Vagina (tissue), 2 donors: ENCODE measurements at regions not wholly inside any gene's neighbourhood (a gene's known extent, or its start where the extent isn't known, plus 50 kb on each side); places are given as distances from the start of the nearest gene placed in this dataset.
A peak's percentile ranks its signal among the peaks of the same experiment; 100 is the strongest.

Source experiments
- DNase-seq, 2 donors: peaks; one replicate each; pipeline ENCODE4 v3.0.0-alpha.2; 2017; ENCODE audit errors: extremely low spot score in 2 of 2
- H3K27ac ChIP-seq: fragments of 200-600 bp; sonication (generic); one replicate; pipeline ENCODE4 v1.5.1; 2019
- H3K27me3 ChIP-seq: fragments of 200-600 bp; sonication (generic); one replicate; pipeline ENCODE4 v1.5.1; 2019
- H3K36me3 ChIP-seq, 2 donors: fragments of 200-600 bp; sonication (generic); one replicate each; pipeline ENCODE4 v1.5.1; 2017 to 2019
- H3K4me1 ChIP-seq: fragments of 200-600 bp; sonication (generic); one replicate; pipeline ENCODE4 v1.5.1; 2019
- H3K4me3 ChIP-seq, 2 donors: fragments of 200-600 bp; sonication (generic); 1 replicate in 1 of 2; 2 replicates in 1 of 2; pipeline ENCODE4 v1.5.1; 2016 to 2019
- H3K9me3 ChIP-seq: fragments of 200-600 bp; sonication (generic); one replicate; pipeline ENCODE4 v1.5.1; 2019
- CTCF ChIP-seq, 3 experiments: fragments of 450-650 bp in 2 of 3; fragments of 200-600 bp in 1 of 3; sonication (generic) in 1 of 3; IDR thresholded peaks; one replicate each; pipeline ENCODE4 v1.5.1; 2017 to 2019; ENCODE audit warnings: antibody characterized with exemption in 3 of 3, mild to moderate bottlenecking in 2 of 3, moderate library complexity in 2 of 3
- POLR2A ChIP-seq, 2 donors: fragments of 450-650 bp; IDR thresholded peaks; one replicate each; pipeline ENCODE4 v1.6.1; 2017; ENCODE audit warnings: antibody characterized with exemption in 2 of 2, mild to moderate bottlenecking in 2 of 2, moderate library complexity in 2 of 2
- POLR2AphosphoS5 ChIP-seq, 2 donors: sonication (generic); formaldehyde crosslinking; IDR thresholded peaks; one replicate each; pipeline ENCODE4 v1.9.0; 2017; ENCODE audit warnings: antibody characterized with exemption in 2 of 2, mild to moderate bottlenecking in 2 of 2, low read depth in 1 of 2; ENCODE audit not compliant: insufficient read depth in 1 of 2
- intact Hi-C: fragments of 100-400 bp; cut with DNase I; formaldehyde crosslinking; loops from one replicate; pipeline ENCODE4 v1.15.1; 2023

GRCh38 chr10:117729156-117729555 lies 186.6 kb downstream of the EMX2 start:
- no peaks in the 10 kb centered on the region for H3K27me3 ChIP-seq
- peak in 1 of 2 donors; percentile 64 for DNase-seq
- no peaks in the 10 kb centered on the region for H3K36me3 ChIP-seq
- TF ChIP-seq POLR2AphosphoS5 (IDR thresholded peaks at IDR 0.05; ENCODE audit: insufficient read depth in 1 of 2, low read depth in 1 of 2): no peak
- no peak for TF ChIP-seq CTCF (IDR thresholded peaks at IDR 0.05)
- no peak for TF ChIP-seq POLR2A (IDR thresholded peaks at IDR 0.05)
- H3K27ac ChIP-seq: no peak overlapping the region
- no peaks in the 10 kb centered on the region for H3K4me1 ChIP-seq
- H3K4me3 ChIP-seq: no peak overlapping the region
- no peaks in the 10 kb centered on the region for H3K9me3 ChIP-seq
- intact Hi-C loops: no loop called here

DNA sequence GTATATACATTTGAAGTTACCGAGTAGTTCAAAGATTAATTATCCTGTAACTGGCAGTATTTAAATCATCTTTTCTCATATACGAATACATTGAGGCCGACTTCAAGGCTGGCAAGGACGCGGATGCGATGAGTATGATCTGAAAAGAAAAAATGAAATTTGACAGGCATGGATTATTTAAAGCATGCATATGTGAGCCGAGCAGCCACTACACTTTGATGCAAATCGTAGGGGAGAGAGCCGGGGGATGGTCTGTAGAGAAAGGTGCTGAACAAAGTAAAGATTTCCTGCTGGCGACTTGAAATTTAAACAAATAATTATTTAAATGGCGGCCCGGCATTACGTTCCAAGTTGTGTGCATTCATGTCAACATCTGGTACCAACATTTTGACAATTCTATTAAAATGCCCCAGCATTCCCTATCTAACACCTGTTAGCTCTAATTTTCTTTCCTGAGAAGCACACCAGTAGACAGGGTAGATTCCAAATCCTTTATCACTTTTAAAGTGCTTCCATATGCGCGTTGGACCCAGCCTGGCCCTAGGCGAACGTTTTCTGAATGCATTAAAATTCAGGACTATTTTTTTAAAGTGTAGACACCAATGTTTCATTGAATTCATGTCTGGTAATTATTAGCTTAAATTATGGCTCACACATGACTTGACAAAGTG lies 188.7 kb downstream of the EMX2 start:
- peak in 1 of 2 donors; percentile 16 for DNase-seq
- TF ChIP-seq POLR2A (IDR thresholded peaks at IDR 0.05): no peak
- TF ChIP-seq POLR2AphosphoS5 (IDR thresholded peaks at IDR 0.05; ENCODE audit: insufficient read depth in 1 of 2, low read depth in 1 of 2): no peak
- no peak for TF ChIP-seq CTCF (IDR thresholded peaks at IDR 0.05)
- no peak overlapping the region for H3K27ac ChIP-seq
- no peaks in the 10 kb centered on the region for H3K9me3 ChIP-seq
- no peaks in the 10 kb centered on the region for H3K36me3 ChIP-seq
- no peak overlapping the region for H3K4me3 ChIP-seq
- H3K27me3 ChIP-seq: no peaks in the 10 kb centered on the region
- H3K4me1 ChIP-seq: peaks cover 5% of the 10 kb centered on the region
- intact Hi-C loops: no loop called here

- intact Hi-C loops: no loop called here
- DNase-seq: peak in 1 of 2 donors; percentile 32
- no peaks in the 10 kb centered on the region for H3K27me3 ChIP-seq
- no peaks in the 10 kb centered on the region for H3K36me3 ChIP-seq
- no peaks in the 10 kb centered on the region for H3K9me3 ChIP-seq
- peaks cover 5% of the 10 kb centered on the region for H3K4me1 ChIP-seq
- TF ChIP-seq POLR2A (IDR thresholded peaks at IDR 0.05) (no peak), CTCF (IDR thresholded peaks at IDR 0.05) (no peak), POLR2AphosphoS5 (IDR thresholded peaks at IDR 0.05; ENCODE audit: insufficient read depth in 1 of 2, low read depth in 1 of 2) (no peak)
- H3K4me3 ChIP-seq: no peak overlapping the region
- H3K27ac ChIP-seq: no peak overlapping the region
Measured at GRCh38 chr10:117734731-117735405, 192.3 kb downstream of the EMX2 start.

GRCh38 chr10:117736655-117737054 lies 194.1 kb downstream of the EMX2 start:
- Histone ChIP-seq H3K27ac (no peak overlapping the region), H3K9me3 (no peaks in the 10 kb centered on the region), H3K4me1 (peaks cover 5% of the 10 kb centered on the region), H3K4me3 (no peak overlapping the region), H3K36me3 (no peaks in the 10 kb centered on the region), H3K27me3 (no peaks in the 10 kb centered on the region)
- intact Hi-C loops: no loop called here
- no peak for DNase-seq
- TF ChIP-seq CTCF (IDR thresholded peaks at IDR 0.05): no peak

DNA sequence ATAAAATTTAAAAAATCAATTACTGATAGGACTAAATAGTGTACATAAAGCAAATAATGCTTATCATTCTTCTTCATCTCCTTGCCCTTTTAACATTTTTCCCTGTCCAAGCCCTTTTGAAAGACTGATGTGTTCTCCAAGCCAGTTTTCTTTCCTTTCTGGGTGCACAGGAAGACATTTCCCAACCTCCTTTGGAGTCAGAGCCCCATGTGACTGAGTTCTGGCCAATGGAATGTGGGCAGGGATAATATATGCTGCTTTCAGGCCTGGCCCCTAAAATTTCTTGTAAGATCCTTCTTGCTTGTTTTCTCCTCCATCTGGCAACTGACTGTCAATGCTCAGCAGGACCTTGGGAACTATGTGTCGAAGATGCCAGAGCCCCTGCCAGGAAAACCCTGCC lies 197.5 kb downstream of the EMX2 start:
- no peak for DNase-seq
- no peak overlapping the region for H3K4me3 ChIP-seq
- no peak overlapping the region for H3K27ac ChIP-seq
- no peaks in the 10 kb centered on the region for H3K9me3 ChIP-seq
- intact Hi-C loops: no loop called here
- no peaks in the 10 kb centered on the region for H3K27me3 ChIP-seq
- H3K36me3 ChIP-seq: no peaks in the 10 kb centered on the region
- peaks cover under 1% of the 10 kb centered on the region for H3K4me1 ChIP-seq
- TF ChIP-seq POLR2A (IDR thresholded peaks at IDR 0.05): no peak
- no peak for TF ChIP-seq CTCF (IDR thresholded peaks at IDR 0.05)
- no peak for TF ChIP-seq POLR2AphosphoS5 (IDR thresholded peaks at IDR 0.05; ENCODE audit: insufficient read depth in 1 of 2, low read depth in 1 of 2)
